ENCODE measurements at regions not wholly inside any gene's neighbourhood (a gene's known extent, or its start where the extent isn't known, plus 50 kb on each side); places are given as distances from the start of the nearest gene placed in this dataset.

GRCh38 chr16:35249051-35249450 lies 1789.6 kb downstream of the TP53TG3F start:
- H3K36me3 ChIP-seq (ENCODE audit: insufficient read depth, low read length) = no peaks in the 10 kb centered on the region
- no peak overlapping the region for H3K27ac ChIP-seq
- TF ChIP-seq FOXP2 (optimal IDR thresholded peaks at IDR 0.05; ENCODE audit: control extremely low read depth, extremely low read length, insufficient read depth) = no peak
- TF ChIP-seq EZH2 (IDR thresholded peaks at IDR 0.05) = no peak
- no peak for TF ChIP-seq POLR2AphosphoS5 (IDR thresholded peaks at IDR 0.05; ENCODE audit: borderline replicate concordance, low read depth, low read length)
- H3K4me3 ChIP-seq = no peak overlapping the region
- no peaks in the 10 kb centered on the region for H3K9me3 ChIP-seq (ENCODE audit: low read depth, low read length)
- no peak overlapping the region for H3K9ac ChIP-seq (ENCODE audit: insufficient read length)
- DNase-seq (ENCODE audit: low read depth, low spot score) = no peak

- DNase-seq (ENCODE audit: low read depth, low spot score) = no peak
- Histone ChIP-seq H3K36me3 (ENCODE audit: insufficient read depth, low read length) (no peaks in the 10 kb centered on the region), H3K9me3 (ENCODE audit: low read depth, low read length) (no peaks in the 10 kb centered on the region), H3K9ac (ENCODE audit: insufficient read length) (no peak overlapping the region), H3K27ac (no peak overlapping the region), H3K4me3 (no peak overlapping the region)
- TF ChIP-seq EZH2 (IDR thresholded peaks at IDR 0.05) = no peak
- TF ChIP-seq POLR2AphosphoS5 (IDR thresholded peaks at IDR 0.05; ENCODE audit: borderline replicate concordance, low read depth, low read length) = no peak
- no peak for TF ChIP-seq FOXP2 (optimal IDR thresholded peaks at IDR 0.05; ENCODE audit: control extremely low read depth, extremely low read length, insufficient read depth)
Measured at GRCh38 chr16:35252356-35252936, 1793.0 kb downstream of the TP53TG3F start.

GRCh38 chr16:35255186-35255803 lies 1795.9 kb downstream of the TP53TG3F start:
- no peak overlapping the region for H3K4me3 ChIP-seq
- no peak for DNase-seq (ENCODE audit: low read depth, low spot score)
- H3K9ac ChIP-seq (ENCODE audit: insufficient read length) = no peak overlapping the region
- H3K9me3 ChIP-seq (ENCODE audit: low read depth, low read length) = no peaks in the 10 kb centered on the region
- TF ChIP-seq EZH2 (IDR thresholded peaks at IDR 0.05) (no peak), FOXP2 (optimal IDR thresholded peaks at IDR 0.05; ENCODE audit: control extremely low read depth, extremely low read length, insufficient read depth) (no peak), POLR2AphosphoS5 (IDR thresholded peaks at IDR 0.05; ENCODE audit: borderline replicate concordance, low read depth, low read length) (no peak)
- no peak overlapping the region for H3K27ac ChIP-seq
- no peaks in the 10 kb centered on the region for H3K36me3 ChIP-seq (ENCODE audit: insufficient read depth, low read length)

GRCh38 chr16:35255816-35256215 lies 1796.4 kb downstream of the TP53TG3F start:
- Histone ChIP-seq H3K9ac (ENCODE audit: insufficient read length) (no peak overlapping the region), H3K36me3 (ENCODE audit: insufficient read depth, low read length) (no peaks in the 10 kb centered on the region), H3K9me3 (ENCODE audit: low read depth, low read length) (no peaks in the 10 kb centered on the region), H3K27ac (no peak overlapping the region), H3K4me3 (no peak overlapping the region)
- TF ChIP-seq FOXP2 (optimal IDR thresholded peaks at IDR 0.05; ENCODE audit: control extremely low read depth, extremely low read length, insufficient read depth) (no peak), EZH2 (IDR thresholded peaks at IDR 0.05) (no peak), POLR2AphosphoS5 (IDR thresholded peaks at IDR 0.05; ENCODE audit: borderline replicate concordance, low read depth, low read length) (no peak)
- no peak for DNase-seq (ENCODE audit: low read depth, low spot score)

- no peak for DNase-seq (ENCODE audit: low read depth, low spot score)
- H3K9ac ChIP-seq (ENCODE audit: insufficient read length) = no peak overlapping the region
- TF ChIP-seq EZH2 (IDR thresholded peaks at IDR 0.05) = no peak
- no peak for TF ChIP-seq POLR2AphosphoS5 (IDR thresholded peaks at IDR 0.05; ENCODE audit: borderline replicate concordance, low read depth, low read length)
- TF ChIP-seq FOXP2 (optimal IDR thresholded peaks at IDR 0.05; ENCODE audit: control extremely low read depth, extremely low read length, insufficient read depth) = no peak
- no peak overlapping the region for H3K27ac ChIP-seq
- no peaks in the 10 kb centered on the region for H3K36me3 ChIP-seq (ENCODE audit: insufficient read depth, low read length)
- no peaks in the 10 kb centered on the region for H3K9me3 ChIP-seq (ENCODE audit: low read depth, low read length)
- no peak overlapping the region for H3K4me3 ChIP-seq
Measured at GRCh38 chr16:35258381-35258780, 1799.0 kb downstream of the TP53TG3F start.

GRCh38 chr16:35295856-35296255 lies 1836.4 kb downstream of the TP53TG3F start:
- no peak overlapping the region for H3K9ac ChIP-seq (ENCODE audit: insufficient read length)
- H3K4me3 ChIP-seq = no peak overlapping the region
- TF ChIP-seq EZH2 (IDR thresholded peaks at IDR 0.05) = no peak
- no peak for TF ChIP-seq POLR2AphosphoS5 (IDR thresholded peaks at IDR 0.05; ENCODE audit: borderline replicate concordance, low read depth, low read length)
- TF ChIP-seq FOXP2 (optimal IDR thresholded peaks at IDR 0.05; ENCODE audit: control extremely low read depth, extremely low read length, insufficient read depth) = no peak
- no peak for DNase-seq (ENCODE audit: low read depth, low spot score)
- no peaks in the 10 kb centered on the region for H3K36me3 ChIP-seq (ENCODE audit: insufficient read depth, low read length)
- H3K9me3 ChIP-seq (ENCODE audit: low read depth, low read length) = no peaks in the 10 kb centered on the region
- H3K27ac ChIP-seq = no peak overlapping the region

GRCh38 chr16:35296962-35297653 lies 1837.7 kb downstream of the TP53TG3F start:
- Histone ChIP-seq H3K4me3 (no peak overlapping the region), H3K27ac (no peak overlapping the region), H3K9ac (ENCODE audit: insufficient read length) (no peak overlapping the region), H3K9me3 (ENCODE audit: low read depth, low read length) (no peaks in the 10 kb centered on the region), H3K36me3 (ENCODE audit: insufficient read depth, low read length) (no peaks in the 10 kb centered on the region)
- DNase-seq (ENCODE audit: low read depth, low spot score) = no peak
- TF ChIP-seq FOXP2 (optimal IDR thresholded peaks at IDR 0.05; ENCODE audit: control extremely low read depth, extremely low read length, insufficient read depth) (no peak), EZH2 (IDR thresholded peaks at IDR 0.05) (no peak), POLR2AphosphoS5 (IDR thresholded peaks at IDR 0.05; ENCODE audit: borderline replicate concordance, low read depth, low read length) (no peak)

- no peaks in the 10 kb centered on the region for H3K9me3 ChIP-seq (ENCODE audit: low read depth, low read length)
Measured at GRCh38 chr16:35298460-35299243, 1839.2 kb downstream of the TP53TG3F start.

More at GRCh38 chr16:35298460-35299243, 1839.2 kb downstream of the TP53TG3F start:
- H3K27ac ChIP-seq = no peak overlapping the region
- TF ChIP-seq EZH2 (IDR thresholded peaks at IDR 0.05) (no peak), POLR2AphosphoS5 (IDR thresholded peaks at IDR 0.05; ENCODE audit: borderline replicate concordance, low read depth, low read length) (no peak), FOXP2 (optimal IDR thresholded peaks at IDR 0.05; ENCODE audit: control extremely low read depth, extremely low read length, insufficient read depth) (no peak)
- DNase-seq (ENCODE audit: low read depth, low spot score) = no peak
- no peaks in the 10 kb centered on the region for H3K36me3 ChIP-seq (ENCODE audit: insufficient read depth, low read length)
- no peak overlapping the region for H3K4me3 ChIP-seq
- H3K9ac ChIP-seq (ENCODE audit: insufficient read length) = no peak overlapping the region
